ENCODE measurements at regions not wholly inside any gene's neighbourhood (a gene's known extent, or its start where the extent isn't known, plus 50 kb on each side); places are given as distances from the start of the nearest gene placed in this dataset.
"Not testable (repeated sequence)": the region's sequence is repeated elsewhere in the genome, so short reads cannot be mapped to it uniquely, and the experiment has no call there.

DNA sequence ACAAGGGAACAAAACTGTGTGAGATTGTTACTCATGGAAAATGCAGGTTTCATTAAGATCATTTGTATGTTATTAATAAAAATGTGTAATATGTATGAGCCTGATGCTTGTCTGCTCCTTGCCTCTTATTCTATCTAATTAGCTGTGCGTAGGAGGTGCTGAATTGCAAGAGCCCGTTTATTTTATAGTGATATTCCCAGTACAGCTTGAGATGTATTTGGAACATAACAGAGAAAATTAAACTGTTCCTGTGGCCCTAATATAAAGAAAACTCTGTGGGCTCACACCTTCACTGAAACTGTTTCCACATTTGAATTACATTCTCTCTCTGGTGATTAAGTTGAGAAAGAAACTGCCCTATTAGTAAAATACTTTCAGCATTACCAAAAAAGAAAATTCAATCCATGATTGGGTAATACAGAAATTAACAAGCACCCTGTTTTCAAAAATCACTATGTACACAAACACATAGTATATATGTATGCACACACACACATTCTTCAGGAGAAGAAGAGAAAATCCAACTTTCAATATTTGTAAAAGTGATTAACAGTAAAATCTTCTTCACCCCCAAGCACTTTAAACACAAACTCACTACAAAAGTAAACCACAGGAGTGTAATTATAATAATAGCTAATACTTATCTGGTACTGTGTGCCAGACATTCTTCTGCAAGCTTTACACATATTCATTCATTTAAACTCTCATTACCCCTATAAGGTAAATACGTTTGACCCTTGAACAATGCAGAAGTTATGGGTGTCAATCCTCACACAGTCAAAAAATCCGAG lies 233.2 kb downstream of the PHLDA1 start:
- DNase-seq (ENCODE audit: low spot score), result no peak

DNA sequence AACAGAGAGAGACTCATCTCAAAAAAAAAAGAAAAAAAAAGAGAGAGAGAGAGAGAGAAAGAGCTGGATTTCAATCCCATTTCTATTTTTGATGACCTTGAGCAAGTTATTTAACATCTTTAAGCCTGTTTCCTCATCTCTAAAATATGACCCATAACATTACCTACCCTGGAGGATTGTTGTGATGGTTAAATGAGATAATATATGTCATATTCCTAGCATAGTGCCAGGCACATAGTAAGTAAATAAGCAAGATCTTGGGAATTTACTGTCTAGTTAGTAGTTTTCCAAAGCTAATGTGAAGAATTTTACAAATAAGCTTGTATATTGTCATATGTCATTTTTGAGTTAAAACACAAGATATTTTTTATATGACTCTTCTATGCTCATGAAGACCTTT lies 236.5 kb downstream of the PHLDA1 start:
- no peak for DNase-seq (ENCODE audit: low spot score)

DNA sequence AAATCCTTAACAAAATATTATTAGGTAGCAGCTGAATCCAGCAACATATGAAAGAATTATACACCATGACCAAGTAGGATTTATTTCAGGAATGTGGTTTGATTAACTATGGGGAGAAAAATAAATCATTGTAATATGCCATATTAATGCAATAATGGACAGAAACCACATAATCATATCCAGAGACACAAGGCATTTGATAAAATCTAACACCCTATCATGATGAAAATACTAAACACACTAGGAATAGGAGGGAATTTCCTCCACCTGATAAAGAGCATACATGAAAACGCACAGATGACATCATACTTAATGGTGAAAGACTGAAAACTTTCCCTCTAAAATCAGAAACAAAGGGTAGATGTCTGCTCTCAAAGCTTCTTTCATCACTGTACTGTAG lies 238.9 kb downstream of the PHLDA1 start:
- no peak for DNase-seq (ENCODE audit: low spot score)

DNA sequence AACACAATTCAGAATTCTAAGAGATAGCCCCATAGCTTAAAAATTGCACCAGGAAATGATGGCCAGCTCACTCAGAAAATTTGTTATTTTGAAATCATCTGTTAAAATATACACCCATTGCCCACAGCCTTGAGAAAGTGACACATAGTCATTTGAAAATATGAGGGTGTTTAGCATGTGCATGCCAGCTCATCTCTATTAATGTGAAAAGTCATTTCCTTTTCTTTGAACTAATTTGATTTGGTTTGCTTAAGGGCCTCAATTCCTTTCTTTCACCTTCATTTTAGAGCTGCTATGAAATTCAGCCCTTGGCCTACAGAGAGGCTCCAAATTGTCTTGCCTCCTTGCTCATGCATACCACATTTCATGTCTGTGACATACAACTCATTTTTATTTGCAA lies 241.4 kb downstream of the PHLDA1 start:
- DNase-seq (ENCODE audit: low spot score), result peak; percentile 42

DNA sequence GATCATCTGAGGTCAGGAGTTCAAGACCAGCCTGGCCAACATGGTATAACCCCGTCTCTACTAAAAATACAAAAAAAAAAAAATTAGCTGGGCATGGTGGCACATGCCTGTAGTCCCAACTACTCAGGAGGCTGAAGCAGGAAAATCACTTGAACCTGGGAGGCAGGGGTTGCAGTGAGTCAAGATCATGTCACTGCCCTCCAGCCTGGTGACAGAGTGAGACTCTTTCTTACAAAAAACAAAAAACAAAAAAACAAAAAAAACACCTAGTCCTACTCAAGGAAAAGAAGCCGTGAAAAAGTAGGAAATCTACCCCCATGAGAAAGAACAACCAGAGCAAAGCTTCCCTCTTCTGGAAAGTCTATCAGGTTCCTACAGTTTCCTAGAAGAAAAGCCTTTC lies 244.4 kb downstream of the PHLDA1 start:
- DNase-seq (ENCODE audit: low spot score), result not testable (repeated sequence)

DNA sequence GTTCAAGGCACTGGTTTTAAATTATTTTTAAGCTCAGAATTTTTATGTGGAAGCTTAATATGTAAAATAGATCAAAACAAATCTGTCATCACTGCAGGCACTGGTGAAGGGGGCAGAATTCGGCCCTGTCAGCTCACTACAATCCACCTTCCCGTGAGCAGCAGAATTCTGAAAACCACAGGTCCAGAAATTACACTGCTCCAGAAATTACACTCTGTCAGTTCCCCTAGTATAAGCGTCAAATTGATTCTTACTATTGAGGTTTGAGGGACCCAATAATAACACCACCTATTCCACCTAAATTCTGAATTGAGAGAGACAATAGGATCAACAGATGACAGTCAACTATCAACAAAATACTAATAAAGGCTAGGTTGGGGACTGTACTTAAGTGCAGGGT lies 245.5 kb downstream of the PHLDA1 start:
- no peak for DNase-seq (ENCODE audit: low spot score)

DNA sequence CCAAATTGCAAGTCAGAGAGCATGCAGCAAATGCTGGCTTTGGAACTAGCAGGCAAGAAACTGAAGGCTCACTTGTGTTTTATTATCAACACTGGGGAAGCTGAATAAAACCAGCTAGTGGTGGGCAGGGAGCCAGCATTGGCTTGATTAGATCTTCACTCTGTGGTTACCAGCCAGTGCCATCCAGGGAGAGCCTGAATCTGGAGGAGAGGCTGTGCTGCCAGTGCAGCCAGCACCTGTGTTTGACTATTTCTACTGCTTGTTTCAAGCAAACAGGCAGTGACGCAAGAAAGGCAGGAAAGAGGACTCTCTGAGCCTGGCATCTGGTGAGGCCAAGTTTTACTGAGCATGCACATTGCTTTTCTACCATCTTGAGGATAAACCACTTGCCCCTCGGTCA lies 247.0 kb downstream of the PHLDA1 start:
- peak; percentile 85 for DNase-seq (ENCODE audit: low spot score)

DNA sequence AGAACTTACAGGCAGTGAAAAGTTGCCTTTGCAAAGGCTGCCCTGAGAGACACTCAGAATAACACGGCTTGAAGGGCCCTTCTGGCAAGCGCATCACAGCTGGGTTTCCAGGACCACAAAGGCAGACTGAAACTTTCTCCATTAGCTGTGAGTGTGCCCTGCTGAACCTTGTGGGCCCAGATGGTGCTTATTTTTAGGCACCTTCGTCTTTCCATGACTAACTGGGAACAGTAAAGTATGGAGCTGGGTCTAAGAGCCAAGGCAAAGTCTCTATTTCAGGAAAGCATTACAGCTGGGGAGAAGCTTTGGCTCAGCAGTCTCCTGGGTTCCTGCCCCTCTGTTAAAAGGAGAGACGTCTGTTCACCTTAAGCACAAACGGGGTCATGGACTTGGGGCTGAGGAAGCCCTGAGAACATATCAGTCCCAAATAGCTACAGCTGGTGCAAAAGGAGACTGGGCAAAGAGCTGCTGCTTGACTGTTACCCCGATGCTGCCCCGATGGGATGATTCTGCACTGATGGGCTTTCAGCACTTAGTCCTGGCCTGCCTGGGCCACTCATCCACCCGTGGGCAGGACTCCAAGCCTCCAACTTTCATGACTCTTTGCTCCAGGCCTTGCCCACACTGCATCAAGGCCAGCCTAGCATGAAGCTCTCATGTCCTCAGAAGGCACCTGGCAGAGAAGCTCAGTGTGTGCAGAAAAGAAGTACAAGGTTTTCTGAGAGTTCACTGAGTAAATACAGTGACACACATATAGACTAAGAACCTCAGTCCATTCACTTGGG lies 248.3 kb downstream of the PHLDA1 start:
- DNase-seq (ENCODE audit: low spot score), result no peak

DNA sequence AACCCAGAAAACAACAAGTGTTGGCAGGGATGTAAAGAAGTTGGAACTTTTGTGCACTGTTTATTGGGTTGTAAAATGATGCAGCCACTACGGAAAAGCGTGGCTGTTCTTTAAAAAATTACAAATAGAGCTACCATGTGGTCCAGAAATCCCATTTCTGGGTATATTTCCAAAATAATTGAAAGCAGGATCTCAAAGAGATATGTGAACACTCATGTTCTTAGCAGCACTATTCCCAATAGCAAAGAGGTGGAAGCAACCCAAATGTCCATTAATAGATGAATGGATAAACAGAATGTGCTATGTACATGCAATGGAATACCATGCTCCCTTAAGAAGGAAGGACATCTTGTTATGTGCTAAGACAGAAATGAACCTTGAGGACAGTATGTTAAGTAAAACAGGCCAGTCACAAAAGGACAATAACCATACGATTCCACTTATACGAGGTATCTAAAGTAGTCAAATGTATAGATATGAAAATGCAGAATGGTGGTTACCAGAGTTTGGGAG lies 249.5 kb downstream of the PHLDA1 start:
- no peak for DNase-seq (ENCODE audit: low spot score)

DNA sequence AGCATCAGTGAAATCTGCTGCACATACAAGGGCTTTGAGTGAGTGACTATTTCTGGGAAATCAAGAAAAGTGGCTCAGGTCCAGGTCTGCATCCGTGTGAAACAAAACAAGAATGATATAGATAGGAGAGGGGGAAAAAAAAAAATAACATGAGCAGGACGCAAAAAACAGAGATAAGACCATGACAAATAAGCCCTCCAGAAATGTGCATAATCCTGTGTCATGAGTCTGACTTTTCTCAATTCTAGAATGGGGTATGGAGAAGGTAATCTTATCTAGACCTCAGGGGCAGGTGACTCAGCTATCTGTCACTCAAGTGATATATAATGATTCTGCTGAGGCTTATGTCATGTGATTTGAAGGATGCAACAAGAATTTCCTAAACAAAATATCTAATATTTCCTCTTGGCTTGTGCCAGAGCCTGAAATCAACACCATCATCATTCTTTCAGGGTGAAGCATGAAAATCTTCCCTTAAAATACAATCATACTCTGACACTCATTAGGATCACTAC lies 250.0 kb downstream of the PHLDA1 start:
- peak; percentile 90 for DNase-seq (ENCODE audit: low spot score)

DNA sequence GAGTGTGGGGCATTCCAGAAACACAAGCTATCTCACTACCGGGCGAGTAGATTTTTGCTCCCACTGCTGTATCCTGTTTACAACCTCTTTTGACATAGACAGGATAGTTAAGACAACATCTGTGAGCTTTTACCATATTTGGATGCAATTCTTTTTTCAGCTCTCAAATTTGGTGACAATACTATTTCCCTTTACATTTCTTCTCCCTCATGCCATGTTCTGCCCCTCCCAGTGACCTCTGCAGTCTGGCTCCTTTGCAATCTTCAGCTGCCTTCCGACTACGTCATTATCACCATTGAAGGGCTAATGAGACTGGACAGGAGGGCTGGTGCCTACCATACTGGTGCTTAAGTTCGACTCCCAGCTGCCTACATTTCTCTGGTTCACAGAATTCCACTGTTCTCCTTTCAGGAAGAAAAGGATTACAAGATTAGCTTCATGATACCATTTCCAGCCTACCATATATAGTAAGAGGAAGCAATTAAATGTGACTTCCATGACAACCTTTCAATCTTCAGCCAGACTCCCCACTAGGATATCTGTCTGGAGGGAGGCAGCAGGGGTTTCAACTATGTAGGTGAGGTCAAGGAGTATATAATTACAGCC lies 251.6 kb downstream of the PHLDA1 start:
- peak; percentile 8 for DNase-seq (ENCODE audit: low spot score)

DNA sequence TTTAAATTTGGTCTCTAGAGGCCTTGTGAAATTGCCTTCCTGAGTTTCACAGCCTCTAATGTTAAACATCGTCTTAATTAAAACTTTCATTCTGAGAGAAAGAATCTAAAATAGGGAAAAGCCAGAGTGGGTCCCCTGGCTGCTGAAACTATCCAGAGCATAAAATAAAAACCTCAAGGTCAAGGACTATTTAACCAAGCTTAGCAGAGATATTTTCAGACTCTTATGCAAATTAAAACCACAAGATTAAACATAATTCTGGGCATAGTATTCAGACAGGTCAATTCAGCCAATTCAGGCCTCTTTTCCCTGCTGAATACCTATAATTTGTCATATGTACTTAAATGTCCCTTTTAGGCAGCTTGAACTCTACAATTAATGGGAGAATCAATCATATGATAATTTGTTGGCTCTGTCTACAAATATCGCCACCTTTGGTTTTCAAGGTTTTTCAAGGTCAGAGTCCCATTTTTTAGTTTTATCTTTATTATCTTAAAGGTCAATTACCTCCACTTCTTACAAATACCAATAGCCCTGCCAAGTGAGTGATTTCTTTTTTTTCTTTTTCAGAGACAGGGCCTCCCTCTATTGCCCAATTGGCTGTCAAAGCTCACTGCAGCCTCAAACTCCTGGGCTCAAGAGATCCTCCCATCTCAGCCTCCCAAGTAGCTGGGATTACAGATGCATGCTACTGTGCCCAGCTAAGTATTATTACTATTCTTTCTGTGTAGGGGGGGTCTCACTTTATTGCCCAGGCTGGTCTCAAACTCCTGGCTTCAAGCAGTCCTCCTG lies 257.1 kb downstream of the PHLDA1 start:
- no peak for DNase-seq (ENCODE audit: low spot score)

DNA sequence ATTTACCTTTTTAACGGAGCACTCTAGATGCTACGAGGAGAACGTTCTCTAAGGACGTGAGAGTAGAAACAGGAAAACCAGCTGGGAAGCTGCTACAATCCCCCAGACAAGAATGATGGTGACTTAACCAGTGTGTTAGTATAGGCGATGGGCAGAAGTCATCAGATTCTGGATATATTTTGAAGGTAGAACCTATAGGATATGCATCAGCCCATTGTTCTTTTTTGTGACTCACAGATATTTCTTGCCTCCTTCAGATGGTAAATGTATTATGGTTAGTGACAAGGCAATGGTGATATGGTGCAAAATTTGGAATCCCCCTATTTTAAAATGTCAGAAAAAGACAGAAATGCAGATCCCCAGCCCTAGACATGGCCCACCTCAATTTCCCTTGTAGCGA lies 258.2 kb downstream of the PHLDA1 start:
- no peak for DNase-seq (ENCODE audit: low spot score)

DNA sequence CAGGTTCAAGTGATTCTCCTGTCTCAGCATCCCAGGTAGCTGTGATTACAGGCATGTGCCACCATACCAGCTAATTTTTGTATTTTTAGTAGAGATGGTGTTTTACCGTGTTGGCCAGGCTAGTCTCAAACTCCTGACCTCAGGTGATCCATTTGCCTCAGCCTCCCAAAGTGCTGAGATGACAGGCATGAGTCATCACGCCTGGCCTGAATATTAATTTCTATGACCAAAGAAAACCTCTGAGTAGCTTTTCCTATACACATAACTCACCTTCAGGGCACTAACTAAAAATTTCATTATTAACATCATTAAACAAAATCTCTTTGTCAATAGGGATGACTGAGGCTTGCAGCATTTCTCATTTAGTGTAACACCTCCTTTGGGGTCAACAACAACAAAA lies 259.6 kb upstream of the KRR1 start:
- no peak for DNase-seq (ENCODE audit: low spot score)

DNA sequence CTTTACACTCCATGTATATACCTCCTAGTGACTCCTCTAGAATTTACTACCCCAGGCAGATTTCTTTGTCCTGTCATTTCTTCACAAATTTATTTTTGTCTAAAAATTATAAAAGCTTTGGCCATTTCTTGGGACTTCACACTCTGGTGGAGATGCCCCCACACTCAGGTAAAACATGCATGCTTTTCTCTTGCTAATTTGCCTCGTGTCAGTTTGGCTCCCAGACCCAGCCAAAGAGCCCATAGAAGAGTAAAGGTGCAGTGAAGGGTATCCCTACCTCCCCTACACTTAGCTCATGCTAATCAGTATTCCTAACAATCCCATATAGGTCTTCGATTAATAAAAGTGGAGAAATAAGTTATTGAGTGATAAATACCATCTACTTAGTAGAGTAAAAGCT lies 256.5 kb upstream of the KRR1 start:
- DNase-seq (ENCODE audit: low spot score), result no peak

DNA sequence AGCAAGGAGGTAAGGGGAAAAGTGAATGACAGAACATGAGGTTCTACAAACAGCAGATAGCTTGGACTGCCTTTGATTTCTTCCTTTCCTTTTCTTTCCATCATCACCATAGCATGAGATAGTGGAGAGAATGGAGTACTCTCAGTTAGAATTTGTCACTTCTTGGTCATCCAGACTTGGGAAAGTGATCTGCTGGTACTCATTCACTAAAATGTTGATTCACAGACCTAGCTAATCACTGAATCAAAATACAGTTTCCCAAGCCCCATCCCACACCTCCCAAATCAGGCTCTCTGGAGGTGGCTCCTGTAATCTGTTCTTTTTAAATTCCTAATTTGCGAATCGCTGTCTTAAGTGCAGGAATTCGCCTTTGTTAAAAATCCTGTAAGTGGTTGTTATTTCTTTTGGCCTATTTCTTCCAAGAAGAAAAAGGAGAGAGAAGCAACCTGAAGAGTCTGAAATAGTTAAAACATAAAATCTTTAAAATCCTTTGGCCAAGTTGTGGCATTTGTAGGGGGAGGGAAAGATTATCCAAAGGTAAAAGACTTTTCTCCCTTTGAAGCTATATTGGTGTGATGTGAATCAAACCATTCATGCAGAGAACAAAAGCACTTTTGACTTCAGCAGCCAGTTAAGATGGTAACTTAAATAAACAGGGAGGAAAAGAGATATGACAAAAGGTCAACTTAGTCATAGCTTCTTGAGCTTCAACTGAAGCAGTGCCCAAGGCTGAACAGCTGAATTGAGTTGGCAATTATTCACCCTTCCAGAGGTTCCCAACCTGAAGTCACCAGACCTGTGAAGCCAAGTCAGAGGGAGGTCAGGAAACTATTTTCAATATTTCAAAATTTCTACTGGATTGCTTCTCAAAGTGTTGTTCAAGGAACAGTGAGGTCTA lies 255.1 kb upstream of the KRR1 start:
- peak; percentile 80 for DNase-seq (ENCODE audit: low spot score)

DNA sequence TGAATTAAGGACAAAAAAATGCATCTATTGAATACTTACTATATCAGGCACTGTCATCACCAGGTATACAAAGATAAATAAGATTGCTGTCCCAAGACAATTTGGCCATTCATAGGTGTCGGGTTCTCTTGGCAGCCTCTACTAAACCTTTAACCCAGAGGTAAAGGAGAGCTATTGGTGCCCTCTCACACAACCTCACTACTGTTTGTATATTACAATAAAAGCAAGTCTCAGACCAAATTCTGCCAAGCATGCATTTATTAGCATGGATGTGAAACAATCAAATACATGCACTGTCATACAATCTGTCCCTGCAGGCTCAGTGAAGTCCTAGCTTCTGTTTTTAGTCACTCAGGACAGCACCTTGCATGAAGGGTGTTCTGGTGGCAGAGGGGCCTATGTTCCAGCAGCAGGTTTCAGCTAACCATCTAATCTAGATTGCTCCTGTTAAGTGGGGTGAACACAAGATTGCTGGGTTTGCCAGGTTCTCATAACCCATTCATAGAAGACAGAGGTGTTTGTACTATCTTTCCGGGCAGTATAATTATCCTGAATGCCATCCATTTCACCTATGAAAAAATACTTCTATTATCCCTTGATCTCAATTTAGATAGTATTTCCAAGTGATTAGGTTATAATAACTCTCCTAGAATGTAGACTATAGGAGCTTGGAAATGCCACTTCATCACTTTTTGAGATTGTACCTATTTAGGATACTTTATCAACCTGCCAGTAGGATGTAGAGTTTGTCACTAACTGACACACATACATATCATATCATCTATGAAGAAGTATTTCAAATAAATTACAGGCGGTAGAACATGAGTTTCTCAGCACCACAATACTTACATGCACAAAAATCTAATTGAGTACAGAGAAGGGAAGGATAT lies 254.0 kb upstream of the KRR1 start:
- DNase-seq (ENCODE audit: low spot score), result no peak

DNA sequence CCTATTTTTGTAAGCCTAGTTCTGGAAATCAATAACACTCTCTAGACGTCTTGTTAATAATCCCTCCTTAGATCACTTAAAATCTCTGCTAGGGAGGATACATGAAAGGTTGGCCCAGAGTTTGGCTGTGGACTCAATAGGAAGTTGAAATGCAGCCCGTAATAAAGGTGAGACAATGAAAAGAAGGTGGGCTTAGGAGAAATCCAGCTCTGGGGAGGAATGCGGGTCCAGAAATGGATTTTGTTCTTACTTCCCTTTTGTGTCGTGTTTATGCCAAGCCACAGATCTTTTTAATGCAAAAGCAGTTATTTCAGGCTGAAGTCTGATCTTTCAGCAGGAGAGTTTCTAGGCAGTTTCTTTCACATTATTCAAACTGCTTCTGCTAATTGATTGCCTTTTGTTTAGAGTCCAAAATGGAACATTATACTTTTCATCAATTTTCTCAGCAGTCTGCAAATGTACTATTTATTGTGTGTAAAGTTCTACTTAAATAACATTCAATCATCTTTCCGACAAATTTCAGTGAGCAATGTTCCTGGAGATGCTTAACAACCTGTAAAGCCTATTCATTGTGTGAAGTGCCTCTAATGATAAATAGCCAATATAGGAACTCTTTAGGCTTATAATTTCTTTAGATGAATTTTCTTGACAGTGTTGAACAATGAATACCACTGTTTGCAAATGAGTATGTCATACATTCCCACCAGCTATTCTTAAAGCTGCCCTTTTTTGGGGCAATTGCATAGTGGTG lies 252.9 kb upstream of the KRR1 start:
- DNase-seq (ENCODE audit: low spot score), result no peak

All from A172 (cell line).